22Rv1 (cell line): ENCODE measurements at regions not wholly inside any gene's neighbourhood (a gene's known extent, or its start where the extent isn't known, plus 50 kb on each side); places are given as distances from the start of the nearest gene placed in this dataset.

Experiments used
- ZFX ChIP-seq: fragments of 450-650 bp; IDR thresholded peaks from 2 replicates; pipeline ENCODE4 v1.6.1; 2017; ENCODE audit warnings: antibody characterized with exemption, borderline replicate concordance
- TF ChIP-seq, protein P1 (sequence below): fragments of 450-650 bp; IDR thresholded peaks from 2 replicates; pipeline ENCODE4 v1.5.1; 2017; ENCODE audit warnings: mild to moderate bottlenecking

DNA sequence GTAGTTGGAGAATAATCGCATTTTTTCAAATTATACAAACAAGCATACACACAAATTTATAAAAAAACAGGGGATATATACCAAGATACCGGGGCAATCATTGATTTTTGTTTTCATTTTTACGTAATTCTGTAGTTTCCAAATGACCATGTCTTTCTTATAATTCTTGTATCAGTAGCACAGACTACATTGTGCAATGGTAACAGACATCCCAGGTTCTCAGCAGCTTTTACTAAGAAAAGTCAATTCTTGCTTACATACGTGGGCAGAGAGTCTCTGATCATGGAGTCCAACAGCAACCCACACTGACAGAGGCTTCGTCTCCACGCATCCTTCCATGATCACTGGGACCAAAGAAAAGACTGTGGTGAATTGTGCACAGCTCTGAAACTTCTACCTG, 441.3 kb downstream of the TBL1XR1 start:
- TF ChIP-seq, protein P1, sequence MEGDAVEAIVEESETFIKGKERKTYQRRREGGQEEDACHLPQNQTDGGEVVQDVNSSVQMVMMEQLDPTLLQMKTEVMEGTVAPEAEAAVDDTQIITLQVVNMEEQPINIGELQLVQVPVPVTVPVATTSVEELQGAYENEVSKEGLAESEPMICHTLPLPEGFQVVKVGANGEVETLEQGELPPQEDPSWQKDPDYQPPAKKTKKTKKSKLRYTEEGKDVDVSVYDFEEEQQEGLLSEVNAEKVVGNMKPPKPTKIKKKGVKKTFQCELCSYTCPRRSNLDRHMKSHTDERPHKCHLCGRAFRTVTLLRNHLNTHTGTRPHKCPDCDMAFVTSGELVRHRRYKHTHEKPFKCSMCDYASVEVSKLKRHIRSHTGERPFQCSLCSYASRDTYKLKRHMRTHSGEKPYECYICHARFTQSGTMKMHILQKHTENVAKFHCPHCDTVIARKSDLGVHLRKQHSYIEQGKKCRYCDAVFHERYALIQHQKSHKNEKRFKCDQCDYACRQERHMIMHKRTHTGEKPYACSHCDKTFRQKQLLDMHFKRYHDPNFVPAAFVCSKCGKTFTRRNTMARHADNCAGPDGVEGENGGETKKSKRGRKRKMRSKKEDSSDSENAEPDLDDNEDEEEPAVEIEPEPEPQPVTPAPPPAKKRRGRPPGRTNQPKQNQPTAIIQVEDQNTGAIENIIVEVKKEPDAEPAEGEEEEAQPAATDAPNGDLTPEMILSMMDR, result no peak
- no peak for TF ChIP-seq ZFX
